ENCODE measurements at regions not wholly inside any gene's neighbourhood (a gene's known extent, or its start where the extent isn't known, plus 50 kb on each side); places are given as distances from the start of the nearest gene placed in this dataset.

DNA sequence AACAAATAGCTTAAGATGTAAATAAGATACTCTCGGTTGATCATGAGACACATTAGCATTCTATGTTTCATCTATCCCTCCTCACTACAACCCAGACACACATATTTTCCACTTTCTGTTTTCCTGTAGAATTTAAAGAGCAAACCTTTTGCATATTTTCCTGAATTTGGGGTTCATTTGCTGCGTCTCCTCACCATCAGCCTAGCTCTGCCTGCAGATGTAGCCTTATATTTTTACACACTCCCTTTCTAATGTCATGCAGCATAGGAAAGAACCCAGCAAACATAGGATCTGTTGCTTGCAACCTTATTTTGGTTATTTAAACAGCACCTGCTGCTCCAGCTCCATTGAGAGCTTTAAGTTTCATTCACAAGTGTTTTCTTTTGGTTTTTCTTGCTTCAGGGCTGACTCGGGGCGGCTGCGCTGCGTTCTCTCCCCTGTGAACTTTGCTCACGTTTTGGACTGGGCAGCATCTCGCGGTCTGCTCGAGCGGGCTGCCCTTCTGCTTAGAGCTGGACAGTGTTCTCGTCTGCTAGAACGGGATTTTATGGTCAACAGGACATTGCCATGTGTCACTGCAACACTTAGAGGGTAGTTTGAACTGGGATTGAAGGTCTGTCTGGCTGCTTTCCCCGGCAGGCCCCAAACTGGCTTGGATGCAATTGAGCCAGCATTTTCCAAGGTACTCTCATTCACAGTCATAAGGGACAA lies 57.8 kb upstream of the VRK1 start:
- intact Hi-C loops (cut with micrococcal nuclease) (no loop called here), in situ Hi-C loops (cut with MboI) (no loop called here)
- peak; percentile 40 for FAIRE-seq

More for the DNA sequence above, 57.8 kb upstream of the VRK1 start:
- Histone ChIP-seq H3K79me2 (ENCODE audit: control insufficient read depth, insufficient read depth, low read length) (no peaks in the 10 kb centered on the region), H3K27ac (ENCODE audit: extremely low read depth, low read depth, low read length) (no peak overlapping the region), H3K27me3 (ENCODE audit: control insufficient read depth in 2 of 2, insufficient read depth in 2 of 2, low read length in 2 of 2) (peaks cover 59 to 62% of the 10 kb centered on the region in 2 experiments), H3K9me3 (replicated peaks; ENCODE audit: control insufficient read depth, insufficient read depth, low read depth, low read length) (no peaks in the 10 kb centered on the region), H4K20me1 (replicated peaks; ENCODE audit: control insufficient read depth, insufficient read depth, low read length) (no peaks in the 10 kb centered on the region), H2AFZ (ENCODE audit: low read depth, low read length) (no peak overlapping the region), H3K9ac (ENCODE audit: insufficient read depth in 1 of 2, low read depth in 2 of 2, low read length in 2 of 2) (no peak overlapping the region), H3K9me1 (ENCODE audit: control insufficient read depth, insufficient read depth, low read length) (no peaks in the 10 kb centered on the region), H3K4me3 (no peak overlapping the region), H3K4me1 (replicated peaks in 1 of 2; ENCODE audit: control insufficient read depth in 2 of 2, insufficient read depth in 2 of 2, low read length in 2 of 2) (peaks cover 0 to 9% of the 10 kb centered on the region in 2 experiments; a peak in 2 of 5 replicates), H3K4me2 (ENCODE audit: insufficient read depth, low read length) (no peak overlapping the region), H3K36me3 (ENCODE audit: control insufficient read depth, insufficient read depth, low read length) (no peaks in the 10 kb centered on the region)
- no peak for DNase-seq (ENCODE audit: extremely low read depth in 1 of 4, low spot score in 3 of 4)
- ATAC-seq, result peak; percentile 12; the same call in 1 of the 3 replicates
- ChIA-PET POLR2A (no interaction called here), CTCF (ENCODE audit: low intra/inter-chr PET ratio) (no interaction called here)
- BruUV-seq (replicated peaks), result no TSS peak
- TF ChIP-seq CBX8 (IDR thresholded peaks at IDR 0.05; ENCODE audit: borderline replicate concordance, extremely low read depth, low read depth, low read length, poor library complexity, severe bottlenecking) (peak; percentile 22), NRF1 (conservative IDR thresholded peaks at IDR 0.05 in 1 of 2, IDR thresholded peaks at IDR 0.05 in 1 of 2) (0 out of 4 replicates have a peak, but pooled peaks of 1 of the 2 experiments have one; percentile 11), PTBP1 (IDR thresholded peaks at IDR 0.05; ENCODE audit: low read depth, low read length) (no peak)
- TF ChIP-seq, protein P1, sequence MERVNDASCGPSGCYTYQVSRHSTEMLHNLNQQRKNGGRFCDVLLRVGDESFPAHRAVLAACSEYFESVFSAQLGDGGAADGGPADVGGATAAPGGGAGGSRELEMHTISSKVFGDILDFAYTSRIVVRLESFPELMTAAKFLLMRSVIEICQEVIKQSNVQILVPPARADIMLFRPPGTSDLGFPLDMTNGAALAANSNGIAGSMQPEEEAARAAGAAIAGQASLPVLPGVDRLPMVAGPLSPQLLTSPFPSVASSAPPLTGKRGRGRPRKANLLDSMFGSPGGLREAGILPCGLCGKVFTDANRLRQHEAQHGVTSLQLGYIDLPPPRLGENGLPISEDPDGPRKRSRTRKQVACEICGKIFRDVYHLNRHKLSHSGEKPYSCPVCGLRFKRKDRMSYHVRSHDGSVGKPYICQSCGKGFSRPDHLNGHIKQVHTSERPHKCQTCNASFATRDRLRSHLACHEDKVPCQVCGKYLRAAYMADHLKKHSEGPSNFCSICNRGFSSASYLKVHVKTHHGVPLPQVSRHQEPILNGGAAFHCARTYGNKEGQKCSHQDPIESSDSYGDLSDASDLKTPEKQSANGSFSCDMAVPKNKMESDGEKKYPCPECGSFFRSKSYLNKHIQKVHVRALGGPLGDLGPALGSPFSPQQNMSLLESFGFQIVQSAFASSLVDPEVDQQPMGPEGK (CRISPR knock-in tag; IDR thresholded peaks at IDR 0.05; ENCODE audit: borderline replicate concordance), result no peak
- TF ChIP-seq, protein P2, sequence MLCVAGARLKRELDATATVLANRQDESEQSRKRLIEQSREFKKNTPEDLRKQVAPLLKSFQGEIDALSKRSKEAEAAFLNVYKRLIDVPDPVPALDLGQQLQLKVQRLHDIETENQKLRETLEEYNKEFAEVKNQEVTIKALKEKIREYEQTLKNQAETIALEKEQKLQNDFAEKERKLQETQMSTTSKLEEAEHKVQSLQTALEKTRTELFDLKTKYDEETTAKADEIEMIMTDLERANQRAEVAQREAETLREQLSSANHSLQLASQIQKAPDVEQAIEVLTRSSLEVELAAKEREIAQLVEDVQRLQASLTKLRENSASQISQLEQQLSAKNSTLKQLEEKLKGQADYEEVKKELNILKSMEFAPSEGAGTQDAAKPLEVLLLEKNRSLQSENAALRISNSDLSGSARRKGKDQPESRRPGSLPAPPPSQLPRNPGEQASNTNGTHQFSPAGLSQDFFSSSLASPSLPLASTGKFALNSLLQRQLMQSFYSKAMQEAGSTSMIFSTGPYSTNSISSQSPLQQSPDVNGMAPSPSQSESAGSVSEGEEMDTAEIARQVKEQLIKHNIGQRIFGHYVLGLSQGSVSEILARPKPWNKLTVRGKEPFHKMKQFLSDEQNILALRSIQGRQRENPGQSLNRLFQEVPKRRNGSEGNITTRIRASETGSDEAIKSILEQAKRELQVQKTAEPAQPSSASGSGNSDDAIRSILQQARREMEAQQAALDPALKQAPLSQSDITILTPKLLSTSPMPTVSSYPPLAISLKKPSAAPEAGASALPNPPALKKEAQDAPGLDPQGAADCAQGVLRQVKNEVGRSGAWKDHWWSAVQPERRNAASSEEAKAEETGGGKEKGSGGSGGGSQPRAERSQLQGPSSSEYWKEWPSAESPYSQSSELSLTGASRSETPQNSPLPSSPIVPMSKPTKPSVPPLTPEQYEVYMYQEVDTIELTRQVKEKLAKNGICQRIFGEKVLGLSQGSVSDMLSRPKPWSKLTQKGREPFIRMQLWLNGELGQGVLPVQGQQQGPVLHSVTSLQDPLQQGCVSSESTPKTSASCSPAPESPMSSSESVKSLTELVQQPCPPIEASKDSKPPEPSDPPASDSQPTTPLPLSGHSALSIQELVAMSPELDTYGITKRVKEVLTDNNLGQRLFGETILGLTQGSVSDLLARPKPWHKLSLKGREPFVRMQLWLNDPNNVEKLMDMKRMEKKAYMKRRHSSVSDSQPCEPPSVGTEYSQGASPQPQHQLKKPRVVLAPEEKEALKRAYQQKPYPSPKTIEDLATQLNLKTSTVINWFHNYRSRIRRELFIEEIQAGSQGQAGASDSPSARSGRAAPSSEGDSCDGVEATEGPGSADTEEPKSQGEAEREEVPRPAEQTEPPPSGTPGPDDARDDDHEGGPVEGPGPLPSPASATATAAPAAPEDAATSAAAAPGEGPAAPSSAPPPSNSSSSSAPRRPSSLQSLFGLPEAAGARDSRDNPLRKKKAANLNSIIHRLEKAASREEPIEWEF (CRISPR knock-in tag; IDR thresholded peaks at IDR 0.05), result no peak
- WGBS (ENCODE audit: insufficient coverage, low coverage, missing lambda C conversion rate), result 4% methylated on average over 14 of the region's 14 CpGs

Measured in K562 (cell line).